Prostate gland (tissue), 2 donors: ENCODE measurements at regions not wholly inside any gene's neighbourhood (a gene's known extent, or its start where the extent isn't known, plus 50 kb on each side); places are given as distances from the start of the nearest gene placed in this dataset.

Experiments
- DNase-seq: peaks from one replicate; pipeline ENCODE4 v3.0.0-alpha.2; 2019; ENCODE audit warnings: low spot score
- H3K27ac ChIP-seq, 2 donors: fragments of 200-600 bp; sonication (generic); 2 replicates each; pipeline ENCODE4 v1.5.1; 2017 to 2019
- H3K27me3 ChIP-seq: fragments of 200-600 bp; sonication (generic); replicated peaks from 2 replicates; pipeline ENCODE4 v1.5.1; 2019; ENCODE audit not compliant: insufficient read depth
- H3K36me3 ChIP-seq, 2 donors: fragments of 200-600 bp; sonication (generic); 1 replicate in 1 of 2; 2 replicates in 1 of 2; pipeline versions ENCODE4 v1.5.1 to v1.8.1; 2017 to 2019
- H3K4me1 ChIP-seq: fragments of 200-600 bp; sonication (generic); replicated peaks from 2 replicates; pipeline ENCODE4 v1.5.1; 2019
- H3K4me3 ChIP-seq, 2 donors: fragments of 200-600 bp; sonication (generic); 2 replicates each; pipeline ENCODE4 v1.5.1; 2017 to 2019
- H3K9me3 ChIP-seq: fragments of 200-600 bp; sonication (generic); 2 replicates; pipeline ENCODE4 v1.5.1; 2017
- CTCF ChIP-seq, 4 experiments: fragments of 200-600 bp in 2 of 4; fragments of 450-650 bp in 2 of 4; sonication (generic) in 2 of 4; IDR thresholded peaks; 1 replicate in 3 of 4; 2 replicates in 1 of 4; pipeline ENCODE4 v1.5.1; 2016 to 2019; ENCODE audit warnings: antibody characterized with exemption in 4 of 4, mild to moderate bottlenecking in 2 of 4, moderate library complexity in 2 of 4
- POLR2A ChIP-seq: fragments of 450-650 bp; IDR thresholded peaks from one replicate; pipeline ENCODE4 v1.6.1; 2016; ENCODE audit warnings: antibody characterized with exemption, mild to moderate bottlenecking
- POLR2AphosphoS5 ChIP-seq: sonication (generic); formaldehyde crosslinking; IDR thresholded peaks from one replicate; pipeline ENCODE4 v1.6.1; 2017; ENCODE audit warnings: antibody characterized with exemption
- WGBS: methylation state at CpG from one replicate; pipeline ENCODE4 v1.1.5; 2018; 5-methylcytosine and 5-hydroxymethylcytosine counted together
- intact Hi-C: fragments of 100-400 bp; cut with DNase I; formaldehyde crosslinking; loops from one replicate; pipeline ENCODE4 v1.14.2; 2022

DNA sequence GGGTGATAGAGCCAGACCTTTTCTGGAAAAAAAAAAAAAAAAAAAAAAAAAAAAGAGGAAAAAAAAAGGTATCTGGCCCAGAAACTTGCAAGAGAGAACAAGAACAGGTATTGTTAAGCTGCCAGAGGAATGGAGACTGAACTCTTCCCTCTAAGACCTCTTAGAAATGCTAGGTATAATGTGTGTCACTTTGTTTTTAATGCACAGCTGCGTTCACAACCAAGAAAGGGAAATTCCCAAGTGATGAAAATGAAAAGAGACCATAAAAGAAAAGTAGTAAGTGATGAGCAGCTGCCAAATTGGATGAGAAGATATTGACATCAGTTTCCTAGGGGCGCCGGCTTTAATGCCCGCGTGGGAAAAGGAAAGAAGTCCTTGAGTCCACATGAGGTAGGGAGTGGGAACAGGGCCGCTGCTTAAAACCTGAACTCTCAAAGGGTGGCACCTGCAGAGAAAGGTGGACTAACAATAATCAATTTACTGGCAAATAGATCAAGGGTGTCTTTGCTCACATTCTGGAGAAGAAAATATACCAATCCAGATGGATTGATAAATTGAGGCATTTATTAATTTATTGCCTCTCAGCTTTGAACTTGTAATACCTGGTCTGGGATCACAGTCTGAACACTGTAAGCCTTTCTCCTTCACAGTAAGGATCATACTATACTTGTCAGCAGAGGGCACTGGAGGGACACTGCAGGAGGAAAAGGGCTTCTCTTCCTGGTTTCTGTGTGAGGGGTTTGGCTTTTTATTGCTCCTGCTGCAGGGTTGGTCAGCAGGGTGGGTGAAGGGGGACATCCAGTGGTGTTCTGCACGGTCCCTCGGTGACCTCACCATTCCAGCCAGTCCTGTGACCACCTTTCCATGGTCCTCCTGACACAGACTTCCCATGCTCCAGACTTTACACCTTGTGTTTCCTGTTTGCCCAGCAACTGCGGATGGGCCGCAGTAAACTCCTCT, 131.6 kb downstream of the AQP9 start:
- Histone ChIP-seq H3K4me3 (no peak overlapping the region), H3K9me3 (no peaks in the 10 kb centered on the region), H3K27ac (peak overlapping the region; percentile 20 to 80), H3K36me3 (no peaks in the 10 kb centered on the region), H3K27me3 (no peaks in the 10 kb centered on the region), H3K4me1 (no peaks in the 10 kb centered on the region)
- TF ChIP-seq POLR2AphosphoS5 (peak; percentile 25), CTCF (IDR thresholded peaks at IDR 0.05) (peak; percentile 21 to 74 (median 63)), POLR2A (no peak)
- DNase-seq: peak; percentile 54
- intact Hi-C loops: no loop called here
- 39% methylated on average over 10 of the region's 10 CpGs for WGBS

- Histone ChIP-seq H3K36me3 (no peaks in the 10 kb centered on the region), H3K27ac (peak overlapping the region; percentile 56 to 80), H3K4me1 (no peaks in the 10 kb centered on the region), H3K4me3 (no peak overlapping the region), H3K27me3 (no peaks in the 10 kb centered on the region), H3K9me3 (no peaks in the 10 kb centered on the region)
- no peak for DNase-seq
- 92% methylated on average over 3 of the region's 3 CpGs for WGBS
- TF ChIP-seq POLR2AphosphoS5 (no peak), POLR2A (no peak), CTCF (IDR thresholded peaks at IDR 0.05) (no peak)
- intact Hi-C loops: no loop called here
Measured at GRCh38 chr15:58271410-58271809, 133.2 kb downstream of the AQP9 start.

GRCh38 chr15:58273104-58273503, 134.9 kb downstream of the AQP9 start:
- Histone ChIP-seq H3K9me3 (no peaks in the 10 kb centered on the region), H3K27me3 (no peaks in the 10 kb centered on the region), H3K36me3 (no peaks in the 10 kb centered on the region), H3K27ac (peak overlapping the region; percentile 56 to 80), H3K4me3 (no peak overlapping the region), H3K4me1 (no peaks in the 10 kb centered on the region)
- DNase-seq: no peak
- intact Hi-C loops: no loop called here
- TF ChIP-seq POLR2AphosphoS5 (peak; percentile 31), POLR2A (no peak)
- WGBS: 80% methylated on average over 7 of the region's 7 CpGs

DNA sequence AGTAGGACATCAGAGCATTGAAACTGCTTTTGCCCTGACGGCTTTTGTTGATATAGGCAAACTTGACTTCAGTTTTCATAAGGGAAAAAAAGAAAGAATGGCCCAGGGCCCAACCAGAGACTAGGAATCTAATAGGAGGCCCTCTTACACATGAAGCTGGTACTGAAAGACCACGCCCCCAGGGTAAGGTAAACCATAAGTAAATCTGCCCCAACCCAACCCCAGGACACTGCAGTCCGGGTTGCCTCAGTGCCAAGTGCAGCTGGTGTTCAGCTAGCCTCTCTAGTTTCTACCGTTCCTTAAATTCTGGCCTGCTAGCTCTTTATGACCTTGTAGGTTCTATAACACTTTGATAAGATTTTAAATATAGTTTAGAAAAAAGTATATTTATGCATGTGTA, 136.7 kb downstream of the AQP9 start:
- Histone ChIP-seq H3K27ac (peak overlapping the region; percentile 27 to 80), H3K36me3 (no peaks in the 10 kb centered on the region), H3K9me3 (no peaks in the 10 kb centered on the region), H3K4me3 (no peak overlapping the region), H3K27me3 (no peaks in the 10 kb centered on the region), H3K4me1 (no peaks in the 10 kb centered on the region)
- WGBS: 71% methylated on average over 4 of the region's 4 CpGs
- TF ChIP-seq POLR2A (no peak), CTCF (IDR thresholded peaks at IDR 0.05) (no peak), POLR2AphosphoS5 (peak; percentile 42)
- intact Hi-C loops: no loop called here
- peak; percentile 43 for DNase-seq

- no peak overlapping the region for H3K4me3 ChIP-seq
- TF ChIP-seq CTCF (IDR thresholded peaks at IDR 0.05) (no peak), POLR2A (no peak), POLR2AphosphoS5 (no peak)
- DNase-seq: no peak
- 88% methylated on average over 3 of the region's 3 CpGs for WGBS
- intact Hi-C loops: no loop called here
- no peaks in the 10 kb centered on the region for H3K9me3 ChIP-seq
- H3K4me1 ChIP-seq: no peaks in the 10 kb centered on the region
- peak overlapping the region in 1 of 2 donors; percentile 80 for H3K27ac ChIP-seq
- no peaks in the 10 kb centered on the region for H3K27me3 ChIP-seq
- H3K36me3 ChIP-seq: no peaks in the 10 kb centered on the region
Measured at GRCh38 chr15:58275785-58276184, 137.6 kb downstream of the AQP9 start.
